IMR-90 (cell line): ENCODE measurements at regions not wholly inside any gene's neighbourhood (a gene's known extent, or its start where the extent isn't known, plus 50 kb on each side); places are given as distances from the start of the nearest gene placed in this dataset.

Experiments used
- BHLHE40 ChIP-seq: fragments of 150-350 bp; IDR thresholded peaks from 2 replicates; pipeline ENCODE4 v1.6.1; 2016; ENCODE audit warnings: mild to moderate bottlenecking, low read depth, low read length
- CTCF ChIP-seq: conservative IDR thresholded peaks from 2 replicates; pipeline ENCODE4 v1.5.1; 2012; ENCODE audit warnings: mild to moderate bottlenecking, low read depth, low read length, improper control_type of control experiment
- FOS ChIP-seq: fragments of 150-350 bp; IDR thresholded peaks from 2 replicates; pipeline ENCODE4 v1.6.1; 2016; ENCODE audit warnings: low read depth, low read length
- MAFK ChIP-seq: IDR thresholded peaks from 2 replicates; pipeline ENCODE4 v1.6.1; 2012; ENCODE audit warnings: low read depth, low read length, improper control_type of control experiment
- MXI1 ChIP-seq: IDR thresholded peaks from 2 replicates; pipeline ENCODE4 v1.6.1; 2012; ENCODE audit warnings: low read depth, mild to moderate bottlenecking, low read length, moderate library complexity, borderline replicate concordance
- NFE2L2 ChIP-seq: fragments of 150-350 bp; IDR thresholded peaks from 2 replicates; pipeline ENCODE4 v1.6.1; 2016; ENCODE audit warnings: low read depth, mild to moderate bottlenecking, low read length
- POLR2A ChIP-seq: IDR thresholded peaks from 2 replicates; pipeline ENCODE4 v1.6.1; 2012; ENCODE audit warnings: mild to moderate bottlenecking, low read depth, low read length
- RAD21 ChIP-seq: IDR thresholded peaks from 2 replicates; pipeline ENCODE4 v1.6.1; 2012; ENCODE audit warnings: low read length, improper control_type of control experiment
- RCOR1 ChIP-seq: IDR thresholded peaks from 2 replicates; pipeline ENCODE4 v1.6.1; 2012; ENCODE audit warnings: mild to moderate bottlenecking, low read length, improper control_type of control experiment; ENCODE audit not compliant: insufficient replicate concordance
- RFX5 ChIP-seq: IDR thresholded peaks from 2 replicates; pipeline ENCODE4 v1.8.0; 2012; ENCODE audit warnings: low read depth, mild to moderate bottlenecking, low read length, moderate library complexity
- SMC3 ChIP-seq: fragments of 150-350 bp; IDR thresholded peaks from 2 replicates; pipeline ENCODE4 v1.6.1; 2016; ENCODE audit warnings: low read depth, mild to moderate bottlenecking, antibody characterized with exemption, low read length, moderate library complexity
- TF ChIP-seq, protein P1 (sequence below): fragments of 150-350 bp; IDR thresholded peaks from 2 replicates; pipeline ENCODE4 v1.6.1; 2017; ENCODE audit warnings: mild to moderate bottlenecking, antibody characterized with exemption, low read length, low read depth

DNA sequence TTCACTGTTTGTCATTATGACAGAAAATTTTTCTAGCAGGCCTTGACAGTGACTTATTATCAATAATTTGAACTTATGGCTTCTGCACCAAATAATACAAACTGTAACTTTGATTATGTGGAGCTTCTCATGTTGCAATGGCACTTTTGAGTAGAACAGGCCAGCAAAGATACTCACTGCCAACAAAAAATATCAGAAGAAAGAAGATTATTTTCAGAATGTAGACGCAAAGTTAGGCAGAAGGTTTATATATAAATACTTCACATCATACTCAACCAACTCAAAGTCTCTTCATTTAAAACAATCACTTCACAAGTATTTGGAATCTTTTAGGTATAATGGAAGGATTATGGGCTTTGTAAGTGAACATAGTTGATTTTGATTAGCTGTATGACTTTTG, 893.0 kb downstream of the ROBO2 start:
- TF ChIP-seq RAD21 (no peak), CTCF (no peak), MXI1 (no peak), POLR2A (no peak), NFE2L2 (no peak), RCOR1 (no peak), MAFK (no peak), BHLHE40 (no peak), RFX5 (no peak), FOS (no peak), SMC3 (no peak)
- TF ChIP-seq, protein P1, sequence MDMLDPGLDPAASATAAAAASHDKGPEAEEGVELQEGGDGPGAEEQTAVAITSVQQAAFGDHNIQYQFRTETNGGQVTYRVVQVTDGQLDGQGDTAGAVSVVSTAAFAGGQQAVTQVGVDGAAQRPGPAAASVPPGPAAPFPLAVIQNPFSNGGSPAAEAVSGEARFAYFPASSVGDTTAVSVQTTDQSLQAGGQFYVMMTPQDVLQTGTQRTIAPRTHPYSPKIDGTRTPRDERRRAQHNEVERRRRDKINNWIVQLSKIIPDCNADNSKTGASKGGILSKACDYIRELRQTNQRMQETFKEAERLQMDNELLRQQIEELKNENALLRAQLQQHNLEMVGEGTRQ, result no peak
